HG03095 (cell line): ENCODE measurements at regions not wholly inside any gene's neighbourhood (a gene's known extent, or its start where the extent isn't known, plus 50 kb on each side); places are given as distances from the start of the nearest gene placed in this dataset.
"Not testable (repeated sequence)": the region's sequence is repeated elsewhere in the genome, so short reads cannot be mapped to it uniquely, and the experiment has no call there.

Experiments
- ATAC-seq: cut with Tn5 transposase; IDR thresholded peaks from one replicate; pipeline ENCODE4 v1.9.1; 2021; ENCODE audit warnings: moderate library complexity; ENCODE audit not compliant: unreplicated experiment

DNA sequence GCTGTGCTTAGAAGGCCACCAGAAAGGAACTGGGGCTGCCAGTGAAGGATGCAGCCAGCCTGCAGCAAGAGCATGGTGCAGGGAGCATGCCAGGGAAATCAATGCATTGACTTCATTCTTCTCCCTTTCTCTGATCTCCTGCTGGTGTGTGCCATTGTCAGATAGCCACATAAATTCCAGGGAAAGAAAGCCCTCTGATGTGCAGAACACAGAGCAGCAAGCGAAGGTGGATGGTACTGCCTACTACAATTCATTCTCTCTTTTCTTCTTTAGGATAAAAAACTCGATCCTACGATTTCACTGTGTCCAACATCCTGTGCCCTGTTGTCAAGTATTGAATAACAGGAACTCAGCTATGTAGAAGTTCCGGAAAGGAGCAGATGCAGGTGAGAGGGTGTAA, 446.7 kb upstream of the TMEM132C start:
- ATAC-seq = no peak

DNA sequence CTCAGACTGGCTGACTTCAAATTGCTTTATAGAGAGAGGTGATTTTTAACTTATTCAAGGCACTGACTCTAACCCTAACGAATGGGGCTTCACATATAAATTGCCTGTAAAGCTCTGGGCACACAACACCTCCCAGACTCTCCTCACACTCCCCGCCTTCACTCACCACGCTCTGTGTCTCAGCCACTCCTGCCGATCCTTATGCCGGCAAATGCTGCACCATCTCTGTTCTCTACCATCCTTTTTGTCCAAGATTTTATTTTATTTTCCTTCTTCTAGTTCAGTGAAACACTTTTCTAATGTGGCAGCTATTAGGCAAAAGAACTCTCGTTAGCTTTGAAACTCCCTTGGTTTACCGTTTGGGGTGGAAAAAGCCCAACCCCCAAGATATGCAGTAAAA, 446.1 kb upstream of the TMEM132C start:
- ATAC-seq = no peak

DNA sequence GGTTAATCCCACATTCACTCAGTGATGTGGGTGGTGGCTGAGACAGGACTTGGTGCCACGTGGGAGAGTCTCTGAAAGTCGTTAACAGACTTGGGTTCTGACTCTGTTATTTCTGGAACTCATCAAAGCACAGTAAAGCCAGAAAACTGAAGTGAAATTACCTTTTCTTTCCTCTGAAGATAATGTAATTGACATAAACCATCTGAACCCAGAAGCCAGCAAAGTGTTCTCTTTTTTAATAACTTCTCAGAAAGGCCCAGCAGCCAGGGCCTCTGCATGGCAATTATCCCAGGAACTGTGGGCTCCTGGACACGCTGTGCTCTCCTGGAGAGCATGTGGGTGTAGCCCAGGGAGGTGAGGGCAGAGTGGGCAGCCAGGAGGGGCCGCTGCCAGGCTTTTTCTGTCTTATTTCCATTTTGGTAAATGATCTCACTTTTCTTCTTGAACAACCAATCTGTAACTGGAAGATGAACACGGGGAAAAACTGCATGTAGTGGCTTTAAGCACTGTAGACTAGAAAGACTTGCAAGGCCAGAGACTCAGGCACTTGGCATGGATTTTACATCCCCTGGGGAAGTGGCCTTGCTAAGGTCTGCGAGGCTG, 444.1 kb upstream of the TMEM132C start:
- ATAC-seq = no peak

DNA sequence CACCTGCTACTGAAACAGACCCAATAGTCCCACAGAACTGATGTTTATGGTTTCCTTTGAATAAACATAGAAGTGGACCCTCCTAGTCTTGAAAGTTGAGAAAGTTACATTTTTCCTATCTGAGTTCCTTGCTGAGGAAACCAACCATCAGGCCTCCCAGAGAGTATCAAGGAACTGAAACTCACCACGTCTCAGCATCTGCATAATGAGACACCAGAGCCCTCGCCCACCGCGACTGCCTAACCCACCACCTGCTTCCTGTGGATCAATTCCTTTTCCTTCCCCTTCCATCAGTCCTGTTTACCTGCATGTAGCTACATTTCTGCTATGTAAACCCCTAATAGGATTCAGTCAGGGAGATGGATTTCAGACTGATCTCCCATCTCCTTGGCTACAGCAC, 443.2 kb upstream of the TMEM132C start:
- ATAC-seq = no peak

DNA sequence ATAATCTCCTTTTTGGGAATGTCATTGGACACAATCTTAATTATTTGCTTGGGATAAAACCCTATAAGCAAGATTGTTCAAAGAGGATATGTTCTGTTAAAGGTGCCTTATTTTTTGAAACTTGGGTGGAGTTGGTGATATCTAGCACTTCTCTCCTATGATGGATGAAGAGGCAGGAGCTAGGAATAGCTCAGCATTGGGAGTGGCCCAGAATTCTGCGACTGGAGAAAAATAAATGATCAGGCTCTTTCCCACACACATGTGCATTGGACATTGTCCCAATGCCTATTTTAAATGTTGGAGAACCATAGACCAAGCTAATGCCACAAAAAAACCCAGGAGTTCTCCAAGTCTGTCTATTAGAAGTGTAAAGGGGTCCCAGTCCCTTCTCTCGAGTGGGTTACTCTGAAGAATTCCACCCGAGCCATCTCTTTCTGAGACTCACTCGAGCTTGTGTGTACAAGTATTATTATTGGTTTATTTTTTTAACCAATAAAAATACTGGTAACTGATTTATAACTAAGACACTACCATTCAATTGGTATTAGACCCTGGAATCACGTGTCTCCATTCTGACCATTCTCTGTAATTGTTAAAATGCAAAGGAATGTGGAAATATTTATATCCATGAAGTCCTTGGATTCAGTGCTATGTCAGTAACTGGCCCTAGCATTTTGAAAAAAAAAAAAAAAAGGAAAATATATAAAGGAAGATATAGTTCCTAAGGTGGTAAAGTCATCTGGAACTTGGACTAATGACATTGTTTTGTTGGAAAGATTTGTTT, 437.5 kb upstream of the TMEM132C start:
- no peak for ATAC-seq

DNA sequence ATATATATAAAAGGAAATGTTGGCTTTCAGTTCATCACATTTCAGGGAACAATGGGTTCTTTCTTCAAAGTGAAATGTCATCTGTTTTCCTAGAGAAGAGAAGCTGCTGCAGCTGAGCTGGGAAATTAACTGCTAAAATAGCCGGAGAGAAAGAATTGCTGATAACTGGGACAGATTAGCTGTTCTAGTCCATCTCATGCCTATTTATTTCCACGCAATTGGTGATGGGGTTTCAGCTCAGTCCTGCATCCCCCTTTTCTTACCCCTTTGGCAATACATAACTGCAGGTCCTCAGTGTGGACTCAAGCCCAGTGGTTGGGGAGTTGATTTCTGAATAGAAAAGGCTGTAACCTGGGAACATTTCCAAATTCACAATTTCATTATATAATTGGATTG, 436.9 kb upstream of the TMEM132C start:
- no peak for ATAC-seq

DNA sequence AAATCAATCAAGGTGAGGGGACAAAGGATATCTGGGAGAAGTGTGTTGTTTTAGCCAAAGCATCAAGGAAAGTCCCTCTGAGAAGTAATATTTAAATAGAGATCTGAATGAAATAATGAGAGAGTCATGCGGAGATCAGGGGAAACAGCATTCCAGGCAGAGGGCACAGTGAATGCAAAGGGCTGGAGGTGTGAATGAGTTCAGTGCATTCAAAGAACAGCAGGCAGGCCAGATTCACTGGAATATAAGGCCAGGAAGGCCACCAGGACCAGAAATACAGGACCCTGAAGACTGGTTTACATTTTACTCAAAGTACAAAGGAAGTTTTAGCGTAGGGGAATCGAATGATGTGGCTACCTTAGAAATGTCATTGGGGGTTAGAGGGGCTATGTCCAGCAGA, 436.2 kb upstream of the TMEM132C start:
- no peak for ATAC-seq

DNA sequence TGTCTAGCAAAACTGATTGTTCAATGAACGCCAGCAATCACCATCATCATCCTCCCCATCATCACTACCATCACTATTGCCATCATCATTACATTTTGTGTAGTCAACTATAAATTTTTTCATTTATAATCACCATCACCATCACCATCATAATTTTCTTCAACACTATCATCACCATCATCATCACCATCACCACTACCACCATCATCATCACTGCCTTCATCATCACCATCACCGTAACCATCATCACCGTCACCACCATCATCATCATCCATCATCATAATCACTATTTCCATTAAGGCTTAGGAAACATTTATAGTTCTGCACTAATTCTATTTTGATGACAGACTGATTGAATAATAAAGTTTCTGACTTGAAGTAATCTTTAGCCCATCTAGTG, 434.8 kb upstream of the TMEM132C start:
- ATAC-seq = no peak

DNA sequence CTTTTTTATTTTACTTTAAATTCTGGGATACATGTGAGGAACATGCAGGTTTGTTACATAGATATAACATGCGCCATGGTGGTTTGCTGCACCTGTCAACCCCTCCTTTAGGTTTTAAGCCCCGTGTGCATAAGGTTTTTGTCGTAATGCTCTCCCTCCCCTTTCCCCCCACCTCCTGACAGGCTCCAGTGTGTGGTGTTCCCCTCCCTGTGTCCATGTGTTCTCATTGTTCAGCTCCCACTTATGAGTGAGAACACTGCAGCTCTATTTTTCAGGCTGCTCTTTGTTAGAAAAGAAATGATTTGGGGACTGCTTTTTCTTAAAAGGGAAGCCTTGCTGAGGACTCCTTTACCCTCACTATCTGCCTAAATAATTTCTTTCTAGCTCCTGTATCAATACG, 430.2 kb upstream of the TMEM132C start:
- not testable (repeated sequence) for ATAC-seq

DNA sequence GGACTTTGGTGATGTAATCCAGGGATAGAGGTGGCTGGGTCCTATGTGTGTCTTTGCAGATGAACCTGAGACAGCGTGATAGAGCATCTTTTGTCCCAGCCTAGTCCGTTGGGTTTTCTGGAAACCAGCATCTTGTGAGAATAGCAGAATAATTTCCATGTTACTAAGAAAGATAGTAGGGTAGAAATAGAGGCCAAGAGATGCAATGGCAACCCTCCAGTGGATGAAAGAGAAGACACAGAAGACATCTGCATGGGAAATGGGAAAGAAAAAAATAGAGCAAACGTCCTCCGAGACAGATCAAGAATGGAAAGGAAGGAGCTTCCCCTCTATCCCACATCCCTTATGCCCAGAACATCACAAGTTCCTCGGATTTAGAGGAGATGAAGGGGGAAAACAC, 409.3 kb upstream of the TMEM132C start:
- no peak for ATAC-seq

DNA sequence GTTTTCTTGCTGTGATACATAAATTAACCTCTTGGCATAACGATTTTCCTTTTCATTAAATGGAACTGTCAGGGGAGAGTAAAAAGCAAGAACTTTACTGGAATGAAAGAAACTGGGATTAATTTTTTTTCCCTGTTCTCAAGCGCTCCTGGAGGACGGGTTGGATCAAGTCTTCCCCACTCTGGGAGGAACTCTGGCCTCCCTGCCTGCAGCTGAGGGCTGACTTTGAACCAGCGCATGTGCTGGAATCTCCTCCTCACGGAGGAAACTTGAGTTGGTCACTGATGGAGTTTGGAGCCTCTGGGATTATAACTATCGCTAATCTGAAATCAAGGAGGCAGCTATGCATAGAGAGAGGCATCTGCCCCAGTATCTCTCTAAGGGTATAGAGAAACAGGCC, 406.4 kb upstream of the TMEM132C start:
- no peak for ATAC-seq

DNA sequence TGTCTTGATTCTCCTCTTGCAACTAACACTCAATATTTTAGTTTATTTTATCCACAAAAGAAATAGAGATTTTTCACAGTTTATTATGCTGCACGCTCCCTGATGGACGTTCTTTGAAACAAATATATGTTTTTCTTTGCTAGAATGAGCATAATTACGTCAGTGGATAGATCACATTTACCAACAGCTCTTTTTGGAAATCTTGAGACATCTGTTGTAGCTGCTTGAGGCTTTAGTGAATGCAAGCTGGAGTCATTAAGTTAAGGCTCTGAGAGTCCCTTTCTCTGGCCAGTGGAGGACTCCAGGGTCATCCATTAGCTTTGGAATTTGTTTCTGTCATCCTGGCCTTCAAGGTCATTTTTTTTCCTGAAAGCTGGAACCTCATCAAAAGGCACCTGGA, 405.6 kb upstream of the TMEM132C start:
- ATAC-seq = no peak

DNA sequence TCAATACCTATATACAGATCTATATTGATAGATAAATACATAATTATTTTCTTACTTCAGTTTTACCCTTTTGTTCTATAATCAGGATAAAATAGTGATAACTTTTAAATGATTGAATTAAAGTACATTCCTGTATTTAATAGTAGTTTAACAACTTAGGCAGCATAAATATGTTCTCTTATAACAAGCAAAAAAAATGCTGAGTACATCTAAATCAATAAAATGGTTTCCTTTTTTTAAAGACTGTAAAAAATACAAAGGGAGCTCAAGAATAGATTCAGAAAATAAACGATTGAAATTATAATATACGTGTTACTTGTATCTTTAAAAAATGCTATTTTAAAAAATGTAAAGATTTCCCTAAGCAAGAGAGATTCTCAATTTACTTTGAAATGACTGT, 393.7 kb upstream of the TMEM132C start:
- ATAC-seq = no peak

DNA sequence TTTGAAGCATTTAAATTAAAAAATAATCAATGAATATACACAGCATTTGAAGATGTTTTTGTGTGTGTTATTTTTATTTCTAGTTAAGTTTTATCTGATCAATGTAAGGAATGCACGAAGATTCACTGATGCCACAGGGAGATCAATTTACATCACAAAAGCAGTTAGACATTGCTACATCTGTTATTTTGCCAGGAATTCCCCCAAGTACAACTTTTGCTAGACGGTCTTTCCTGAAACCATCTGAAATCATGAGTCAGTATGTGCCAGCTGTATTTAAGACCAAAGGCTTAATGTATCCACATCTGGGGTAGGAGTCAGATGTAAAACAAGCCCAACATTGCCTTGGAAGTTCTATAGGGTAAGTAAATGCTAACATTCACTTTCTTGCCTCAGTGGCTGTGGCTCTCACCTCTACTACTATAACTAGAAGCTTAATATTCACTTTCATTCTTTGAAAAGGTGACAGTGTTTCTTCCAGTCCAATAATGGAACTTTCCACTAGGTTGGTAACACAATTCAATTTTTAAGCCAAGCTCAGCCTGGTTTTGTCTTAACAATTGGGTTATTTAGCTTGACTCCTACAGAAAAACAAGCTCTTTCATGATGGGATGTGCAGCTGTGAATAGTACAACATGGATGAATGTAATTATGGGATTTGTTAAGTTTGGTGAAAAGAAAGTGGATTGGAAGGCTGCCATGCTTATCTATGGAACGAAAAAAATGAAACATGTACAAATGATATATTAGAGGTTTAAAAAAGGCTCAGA, 385.4 kb upstream of the TMEM132C start:
- no peak for ATAC-seq

DNA sequence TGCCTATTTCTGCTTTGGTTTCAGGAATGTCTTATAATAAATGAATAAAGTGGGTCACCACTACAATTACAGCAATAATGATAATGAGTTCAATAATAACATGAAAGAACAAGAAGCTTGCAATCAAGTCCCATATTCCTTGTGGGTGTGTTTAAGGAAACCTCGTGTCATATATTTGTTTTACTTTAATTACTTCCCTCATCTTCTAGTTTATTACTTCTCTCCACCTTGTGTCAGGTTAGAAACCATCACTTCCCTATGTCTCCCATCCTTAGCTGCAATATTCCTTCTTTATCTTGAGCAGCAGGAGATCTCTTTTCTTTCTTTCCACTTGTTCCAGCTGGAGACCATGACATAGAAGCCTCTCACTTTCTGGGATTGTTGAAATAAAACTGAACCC, 384.0 kb upstream of the TMEM132C start:
- ATAC-seq = no peak

DNA sequence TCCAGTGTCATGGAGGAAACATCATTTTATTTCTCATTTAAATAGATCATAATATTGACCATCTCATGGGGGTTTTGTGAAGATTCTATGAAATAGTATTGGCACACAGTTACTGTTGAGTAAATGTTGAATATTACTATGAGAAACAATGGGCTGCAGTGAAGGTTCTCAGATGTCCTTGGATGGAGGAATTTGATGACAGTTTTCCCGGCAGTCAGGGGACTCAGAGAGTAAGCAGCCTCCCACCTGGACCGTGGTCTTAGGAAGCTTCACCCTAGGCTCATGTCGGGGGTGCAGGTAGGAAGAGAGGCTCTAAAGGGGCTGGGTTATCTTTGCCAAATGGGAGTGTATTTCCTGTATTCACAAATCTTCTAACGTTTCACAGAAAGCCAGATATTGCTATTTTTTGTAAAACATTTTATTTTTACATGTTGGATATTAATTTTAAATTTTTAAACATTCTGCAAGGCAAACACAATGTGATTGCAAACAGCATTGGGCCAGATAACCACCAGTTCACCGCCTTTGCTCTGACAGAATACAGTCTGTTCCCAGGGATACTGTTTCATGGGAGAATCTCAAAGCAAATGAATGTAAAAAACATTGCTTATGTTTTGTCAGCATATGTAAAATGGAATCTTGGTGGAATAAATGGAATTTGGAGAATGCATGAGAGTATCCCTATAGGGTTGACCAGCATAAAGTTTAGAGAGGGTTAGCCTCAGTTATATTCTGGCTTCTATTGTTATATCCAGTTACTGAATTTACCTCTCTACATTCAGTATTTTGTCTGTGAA, 380.8 kb upstream of the TMEM132C start:
- no peak for ATAC-seq

DNA sequence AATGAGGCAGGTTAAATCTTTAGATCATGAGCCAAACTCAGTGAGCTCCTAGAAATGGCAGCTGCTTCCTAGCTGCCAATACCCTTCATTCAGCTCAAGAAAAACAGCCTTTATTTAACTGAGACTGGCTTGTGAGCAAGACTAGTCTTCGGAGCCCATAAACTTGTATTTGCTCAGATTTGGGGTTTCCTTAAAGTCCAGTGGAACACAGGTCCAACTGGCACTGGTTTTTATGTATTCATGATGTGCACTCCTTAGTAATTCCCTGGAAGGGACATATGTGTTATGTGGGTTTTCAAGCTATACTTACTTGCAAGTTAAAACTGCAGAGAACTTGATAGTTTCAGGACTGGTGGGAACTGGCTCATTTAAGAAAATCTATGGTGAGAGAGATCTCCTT, 380.1 kb upstream of the TMEM132C start:
- no peak for ATAC-seq

DNA sequence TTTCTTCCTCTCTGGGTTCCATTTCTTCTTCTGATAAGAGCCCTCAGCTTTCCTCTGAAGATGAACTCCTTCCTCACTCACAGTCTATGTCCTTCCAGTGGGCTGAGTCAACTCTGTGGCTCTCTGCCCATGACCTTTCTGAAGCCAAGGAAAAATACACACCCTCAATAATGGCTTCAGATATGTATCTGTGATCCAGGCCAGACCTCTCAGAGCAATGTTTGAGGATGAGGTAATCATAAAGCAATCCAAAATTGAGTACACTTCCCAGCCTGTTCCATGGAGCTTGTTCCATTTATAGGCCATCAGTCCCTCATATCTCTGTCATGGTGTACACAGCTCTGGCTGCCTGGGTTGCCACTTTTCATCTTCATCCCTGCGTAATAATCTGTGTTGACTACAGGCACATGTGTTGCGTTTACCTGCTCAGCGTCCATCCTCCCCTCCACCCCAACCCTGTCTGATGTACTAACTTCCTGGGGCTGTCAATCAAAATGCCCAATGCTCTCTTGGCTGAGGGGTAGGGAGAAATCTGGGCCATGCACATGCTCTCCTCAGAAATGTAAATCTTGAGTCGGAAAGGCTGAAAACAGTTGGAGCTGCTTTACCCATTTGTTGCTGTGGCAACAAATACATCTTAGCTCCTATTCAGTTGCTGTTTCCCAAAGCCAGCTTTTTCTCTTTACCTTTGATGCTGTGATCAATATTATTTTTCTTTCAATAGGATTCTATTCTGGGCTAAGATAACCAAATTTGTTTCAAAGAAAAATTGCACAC, 377.8 kb upstream of the TMEM132C start:
- no peak for ATAC-seq

DNA sequence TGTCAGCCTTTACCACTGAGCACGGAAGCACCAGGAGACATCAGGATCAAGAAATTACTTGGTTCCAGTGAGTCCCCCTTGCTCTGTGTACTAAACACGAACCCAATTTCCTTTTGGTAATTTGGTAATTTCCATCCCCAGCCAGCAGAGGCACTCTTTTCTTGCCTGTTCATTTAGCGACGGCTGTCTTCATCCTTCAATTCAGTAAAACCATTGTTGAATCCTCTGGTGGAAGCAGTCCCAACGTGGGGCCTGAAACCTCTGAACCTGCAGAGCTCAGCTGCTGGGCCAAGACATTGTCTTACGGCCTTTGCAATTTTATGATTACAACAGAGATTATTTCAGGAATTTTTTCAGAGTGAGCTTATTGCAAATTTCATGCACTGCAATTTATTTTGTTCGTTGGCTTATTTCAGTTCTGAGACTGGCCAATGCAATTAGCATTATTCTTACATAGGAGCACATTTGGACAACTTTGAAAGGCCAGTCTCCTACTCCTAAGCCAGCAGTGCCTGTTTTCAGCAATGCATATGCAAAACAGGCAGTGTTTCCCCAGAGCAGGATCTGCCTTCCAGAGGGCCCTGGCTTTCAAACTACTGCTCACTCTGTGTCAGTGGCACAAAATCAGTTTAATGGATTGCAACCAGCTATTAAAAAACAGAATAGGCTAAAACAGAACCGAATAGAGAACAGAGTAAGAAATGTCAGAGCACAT, 372.9 kb upstream of the TMEM132C start:
- ATAC-seq = no peak

DNA sequence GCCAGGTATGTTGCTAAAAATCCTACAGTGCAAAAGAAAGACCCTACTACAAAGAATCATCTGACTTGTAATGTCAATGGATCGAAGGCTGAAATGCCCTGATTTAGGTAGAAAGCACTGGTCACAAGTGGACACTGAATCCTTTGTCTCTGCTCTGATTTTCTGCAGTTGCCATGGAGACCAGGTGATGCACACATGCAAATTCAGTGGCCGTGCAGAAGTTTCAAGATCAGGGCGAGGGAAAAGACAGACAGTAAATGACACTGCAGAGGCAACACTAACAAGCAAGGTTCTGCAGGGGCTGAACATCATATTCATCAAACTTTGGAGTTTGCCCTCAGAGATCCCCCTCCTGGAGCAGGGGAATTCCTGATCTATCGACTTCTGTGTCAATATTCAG, 370.3 kb upstream of the TMEM132C start:
- no peak for ATAC-seq
